ENCODE measurements at regions not wholly inside any gene's neighbourhood (a gene's known extent, or its start where the extent isn't known, plus 50 kb on each side); places are given as distances from the start of the nearest gene placed in this dataset.

- no peak for FAIRE-seq
- H3K23me2 ChIP-seq (ENCODE audit: low read depth, low read length), result no peaks in the 10 kb centered on the region
- no peaks in the 10 kb centered on the region for H4K20me1 ChIP-seq (replicated peaks in 1 of 2; ENCODE audit: control insufficient read depth in 1 of 2, insufficient read depth in 2 of 2, low read length in 2 of 2)
- no peak overlapping the region for H2BK12ac ChIP-seq (ENCODE audit: low read depth, low read length)
- H3K79me1 ChIP-seq (ENCODE audit: low read depth, low read length), result no peaks in the 10 kb centered on the region
- no peaks in the 10 kb centered on the region for H3K36me3 ChIP-seq (ENCODE audit: control insufficient read depth in 2 of 4, insufficient read depth in 4 of 4, low read length in 3 of 4)
- no peak overlapping the region for H3K18ac ChIP-seq (ENCODE audit: extremely low read depth, low read length)
- ChIA-PET CTCF (ENCODE audit: partially characterized antibody) (interaction anchor here (0.6 kb wide), 1 partner anchor 1431 kb away, joined by 3 read pairs; no protein-coding TSS in a partner anchor), POLR2A (ENCODE audit: partially characterized antibody) (no interaction called here)
- no peaks in the 10 kb centered on the region for H3K4me1 ChIP-seq (replicated peaks in 1 of 4; ENCODE audit: control insufficient read depth in 3 of 4, insufficient read depth in 4 of 4, low read length in 3 of 4)
- 87% methylated on average over 4 of the region's 4 CpGs; no CpG with 5 or more reads in 1 of the 2 experiments for WGBS, 2 experiments (ENCODE audit: extremely low coverage in 1 of 2, insufficient coverage in 1 of 2, insufficient read length in 1 of 2, insufficient replicate concordance in 2 of 2, low coverage in 1 of 2, low lambda C conversion rate in 2 of 2, missing lambda C conversion rate in 1 of 2)
- no peak overlapping the region for H4K8ac ChIP-seq (ENCODE audit: extremely low read depth, insufficient read depth, low read length)
- 0 out of 2 replicates have a peak overlapping the region, but pooled peaks have one; percentile 10 for H2AFZ ChIP-seq (ENCODE audit: low read length)
- no peak overlapping the region for H2BK5ac ChIP-seq (ENCODE audit: low read depth, low read length)
- H2BK20ac ChIP-seq (ENCODE audit: low read length), result no peak overlapping the region
- H4K5ac ChIP-seq (ENCODE audit: insufficient read length, low read depth, low read length), result no peak overlapping the region
- no peaks in the 10 kb centered on the region for H3K27me3 ChIP-seq (replicated peaks in 1 of 4; ENCODE audit: control insufficient read depth in 3 of 4, extremely low read depth in 1 of 4, insufficient read depth in 3 of 4, low read length in 3 of 4)
- H3K27ac ChIP-seq (ENCODE audit: low read depth, low read length), result no peak overlapping the region
- no peak overlapping the region for H3K9ac ChIP-seq (replicated peaks in 1 of 4; ENCODE audit: extremely low read depth in 1 of 4, low read depth in 3 of 4, low read length in 3 of 4)
- H3K4ac ChIP-seq (replicated peaks; ENCODE audit: insufficient read length, low read depth, low read length), result no peak overlapping the region
- H3K79me2 ChIP-seq (ENCODE audit: control insufficient read depth in 1 of 2, insufficient read depth in 2 of 2, low read length in 2 of 2), result no peaks in the 10 kb centered on the region
- no peak for DNase-seq (ENCODE audit: low read depth in 1 of 2, low spot score in 2 of 2)
- no peak overlapping the region for H2AK5ac ChIP-seq (ENCODE audit: low read depth, low read length)
- no peak overlapping the region for H3K4me2 ChIP-seq (ENCODE audit: insufficient read depth in 1 of 2, low read depth in 2 of 2, low read length in 2 of 2)
- H4K91ac ChIP-seq (replicated peaks; ENCODE audit: insufficient read length, low read length), result no peak overlapping the region
- no peak overlapping the region for H3K14ac ChIP-seq (ENCODE audit: insufficient read length)
- no peak overlapping the region for H3K23ac ChIP-seq (ENCODE audit: insufficient read length)
- no peak for TF ChIP-seq BRCA1 (IDR thresholded peaks at IDR 0.05; ENCODE audit: low read depth, low read length)
- no peak for TF ChIP-seq CREB1 (IDR thresholded peaks at IDR 0.05)
- TF ChIP-seq ZNF274 (IDR thresholded peaks at IDR 0.05; ENCODE audit: borderline replicate concordance, extremely low read depth, low read length), result no peak
- TF ChIP-seq YY1 (IDR thresholded peaks at IDR 0.05; ENCODE audit: low read depth, low read length), result no peak
- no peak for TF ChIP-seq EZH2 (IDR thresholded peaks at IDR 0.05; ENCODE audit: low read depth, low read length, severe bottlenecking)
- no peak for TF ChIP-seq SP4 (IDR thresholded peaks at IDR 0.05; ENCODE audit: low read length)
- no peak for TF ChIP-seq HDAC6 (IDR thresholded peaks at IDR 0.05; ENCODE audit: low read depth, low read length)
- H2BK120ac ChIP-seq (replicated peaks; ENCODE audit: low read depth, low read length), result no peak overlapping the region
- no peak overlapping the region for H3K4me3 ChIP-seq (ENCODE audit: extremely low read depth in 1 of 4, insufficient read depth in 2 of 4, low read depth in 3 of 4, low read length in 4 of 4)
- H3K56ac ChIP-seq (replicated peaks; ENCODE audit: insufficient read length, low read depth, low read length), result no peak overlapping the region
- H3K9me3 ChIP-seq (ENCODE audit: insufficient read depth in 2 of 2, low read depth in 1 of 2, low read length in 1 of 2), result no peaks in the 10 kb centered on the region
- no peak overlapping the region for H2BK15ac ChIP-seq (ENCODE audit: low read length)
Measured at GRCh38 chr1:80282536-80282935, 1276.0 kb upstream of the ADGRL4 start.

Data from H1 (cell line).